IMR-90 (cell line): ENCODE measurements at regions not wholly inside any gene's neighbourhood (a gene's known extent, or its start where the extent isn't known, plus 50 kb on each side); places are given as distances from the start of the nearest gene placed in this dataset.
"Not testable (repeated sequence)": the region's sequence is repeated elsewhere in the genome, so short reads cannot be mapped to it uniquely, and the experiment has no call there.

ENCODE experiments used
- BHLHE40 ChIP-seq: fragments of 150-350 bp; IDR thresholded peaks from 2 replicates; pipeline ENCODE4 v1.6.1; 2016; ENCODE audit warnings: mild to moderate bottlenecking, low read depth, low read length
- CEBPB ChIP-seq: IDR thresholded peaks from 2 replicates; pipeline ENCODE4 v1.6.1; 2012; ENCODE audit warnings: low read depth, low read length, improper control_type of control experiment
- CTCF ChIP-seq: conservative IDR thresholded peaks from 2 replicates; pipeline ENCODE4 v1.5.1; 2012; ENCODE audit warnings: mild to moderate bottlenecking, low read depth, low read length, improper control_type of control experiment
- MAFK ChIP-seq: IDR thresholded peaks from 2 replicates; pipeline ENCODE4 v1.6.1; 2012; ENCODE audit warnings: low read depth, low read length, improper control_type of control experiment
- MAZ ChIP-seq: IDR thresholded peaks from 2 replicates; pipeline ENCODE4 v1.6.1; 2012; ENCODE audit warnings: low read depth, mild to moderate bottlenecking, low read length, improper control_type of control experiment, moderate library complexity, borderline replicate concordance
- MXI1 ChIP-seq: IDR thresholded peaks from 2 replicates; pipeline ENCODE4 v1.6.1; 2012; ENCODE audit warnings: low read depth, mild to moderate bottlenecking, low read length, moderate library complexity, borderline replicate concordance
- POLR2A ChIP-seq: IDR thresholded peaks from 2 replicates; pipeline ENCODE4 v1.6.1; 2012; ENCODE audit warnings: mild to moderate bottlenecking, low read depth, low read length
- RAD21 ChIP-seq: IDR thresholded peaks from 2 replicates; pipeline ENCODE4 v1.6.1; 2012; ENCODE audit warnings: low read length, improper control_type of control experiment
- RCOR1 ChIP-seq: IDR thresholded peaks from 2 replicates; pipeline ENCODE4 v1.6.1; 2012; ENCODE audit warnings: mild to moderate bottlenecking, low read length, improper control_type of control experiment; ENCODE audit not compliant: insufficient replicate concordance
- RFX5 ChIP-seq: IDR thresholded peaks from 2 replicates; pipeline ENCODE4 v1.8.0; 2012; ENCODE audit warnings: low read depth, mild to moderate bottlenecking, low read length, moderate library complexity
- SMC3 ChIP-seq: fragments of 150-350 bp; IDR thresholded peaks from 2 replicates; pipeline ENCODE4 v1.6.1; 2016; ENCODE audit warnings: low read depth, mild to moderate bottlenecking, antibody characterized with exemption, low read length, moderate library complexity

DNA sequence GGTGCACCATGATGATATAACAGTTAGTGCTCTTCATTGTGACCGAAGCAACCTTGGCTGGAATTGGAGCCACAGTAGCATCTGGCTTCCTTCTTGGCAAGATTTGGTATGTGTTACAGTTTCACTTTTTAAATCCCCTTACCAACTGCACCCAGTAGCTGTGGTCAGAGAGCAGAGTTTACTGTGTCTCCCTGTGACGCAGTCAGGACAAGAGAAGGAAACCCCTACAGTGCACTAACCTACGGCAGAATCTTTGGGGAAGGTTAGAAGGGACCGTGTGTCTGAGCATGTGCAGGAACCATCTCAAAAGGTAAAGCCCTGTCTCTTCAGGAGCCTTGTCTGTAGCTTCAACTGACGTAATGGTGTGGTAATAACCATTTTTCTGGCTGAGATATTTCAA is 134.0 kb downstream of the FAM72B start:
- TF ChIP-seq CTCF, POLR2A, MAZ, SMC3, MXI1, RAD21, CEBPB, RFX5, BHLHE40, MAFK, RCOR1: not testable (repeated sequence)
